ENCODE measurements at regions not wholly inside any gene's neighbourhood (a gene's known extent, or its start where the extent isn't known, plus 50 kb on each side); places are given as distances from the start of the nearest gene placed in this dataset.
A peak's percentile ranks its signal among the peaks of the same experiment; 100 is the strongest.
"Not testable (repeated sequence)": the region's sequence is repeated elsewhere in the genome, so short reads cannot be mapped to it uniquely, and the experiment has no call there.

DNA sequence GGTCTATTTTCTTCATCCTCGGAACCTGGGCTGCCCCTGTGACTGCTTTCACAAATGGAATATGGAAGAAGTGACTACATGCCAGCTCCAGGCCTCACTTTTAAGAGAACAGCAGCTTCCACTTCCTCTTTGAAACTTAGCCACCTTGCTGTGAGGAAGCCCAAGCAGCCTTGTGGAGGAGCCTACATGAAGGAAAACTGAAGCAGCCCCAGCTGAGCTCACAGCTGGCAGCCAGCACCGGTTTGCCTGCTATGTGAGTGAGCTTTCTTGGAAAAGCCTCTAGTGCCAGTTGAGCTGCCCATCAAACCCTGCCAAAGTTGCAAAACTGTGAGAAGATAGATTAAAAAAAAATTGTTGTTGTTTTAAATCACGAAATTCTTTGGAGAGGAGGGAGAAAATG is 498.0 kb upstream of the PROK2 start:
- DNase-seq (ENCODE audit: low read depth): peak; percentile 40

DNA sequence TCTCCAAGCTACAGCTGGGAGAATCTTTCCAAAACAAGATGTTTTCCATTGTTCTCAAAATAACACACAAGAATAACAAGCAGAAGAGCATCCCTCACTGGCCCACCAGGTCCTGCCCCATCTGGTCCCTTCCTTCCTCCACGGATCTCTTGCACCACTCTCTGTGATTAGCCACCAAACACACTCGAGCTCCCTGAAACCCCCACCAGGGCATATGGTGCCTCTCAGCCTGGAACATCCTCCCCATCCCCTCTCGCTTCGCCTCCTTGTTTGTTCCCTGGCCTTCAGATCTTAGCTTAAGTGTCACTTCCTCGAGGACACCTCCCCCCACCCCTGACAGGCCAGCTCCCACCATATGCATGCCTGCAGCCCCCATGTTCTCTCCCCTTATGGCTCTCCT is 496.6 kb upstream of the PROK2 start:
- no peak for DNase-seq (ENCODE audit: low read depth)

DNA sequence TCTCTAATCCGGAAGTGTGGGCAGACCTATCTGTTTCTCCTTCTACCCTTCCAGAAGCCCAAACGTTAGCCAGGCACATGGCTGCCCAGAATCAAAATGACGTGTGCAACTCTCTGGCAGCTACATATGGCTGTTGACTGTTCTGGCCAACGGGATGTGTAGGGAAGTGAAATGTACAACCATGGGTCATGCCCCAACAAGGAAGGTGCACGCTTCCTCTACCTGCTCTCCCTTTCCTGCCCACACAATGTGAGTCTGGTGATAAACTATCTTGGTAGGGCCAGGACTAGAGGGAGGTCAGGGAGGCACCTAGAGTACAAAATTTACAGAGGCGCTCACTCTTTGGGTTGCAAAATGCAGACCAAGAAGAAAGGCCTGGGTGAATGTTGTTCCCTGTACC is 495.9 kb upstream of the PROK2 start:
- DNase-seq (ENCODE audit: low read depth): no peak

DNA sequence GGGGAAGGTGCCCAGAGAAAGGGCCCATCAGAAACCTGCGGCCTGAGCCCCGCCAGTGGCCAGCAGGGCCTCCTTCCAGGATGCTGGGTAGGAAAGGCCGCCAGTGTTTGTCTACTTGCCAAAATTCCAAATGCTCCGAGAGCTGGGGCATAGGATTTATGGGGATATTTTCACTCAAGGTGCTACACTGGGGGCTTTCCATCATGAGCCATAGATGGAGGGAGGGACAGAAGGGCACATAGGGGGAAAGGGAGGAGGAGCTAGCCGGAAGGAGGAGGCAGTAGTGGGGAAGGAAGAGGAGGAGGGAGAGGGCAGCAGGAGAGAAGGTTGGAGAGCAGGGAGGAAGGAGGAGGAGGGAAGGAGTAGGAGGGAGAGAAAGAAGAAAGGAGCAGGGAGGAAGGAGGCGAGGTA is 494.7 kb upstream of the PROK2 start:
- no peak for DNase-seq (ENCODE audit: low read depth)

DNA sequence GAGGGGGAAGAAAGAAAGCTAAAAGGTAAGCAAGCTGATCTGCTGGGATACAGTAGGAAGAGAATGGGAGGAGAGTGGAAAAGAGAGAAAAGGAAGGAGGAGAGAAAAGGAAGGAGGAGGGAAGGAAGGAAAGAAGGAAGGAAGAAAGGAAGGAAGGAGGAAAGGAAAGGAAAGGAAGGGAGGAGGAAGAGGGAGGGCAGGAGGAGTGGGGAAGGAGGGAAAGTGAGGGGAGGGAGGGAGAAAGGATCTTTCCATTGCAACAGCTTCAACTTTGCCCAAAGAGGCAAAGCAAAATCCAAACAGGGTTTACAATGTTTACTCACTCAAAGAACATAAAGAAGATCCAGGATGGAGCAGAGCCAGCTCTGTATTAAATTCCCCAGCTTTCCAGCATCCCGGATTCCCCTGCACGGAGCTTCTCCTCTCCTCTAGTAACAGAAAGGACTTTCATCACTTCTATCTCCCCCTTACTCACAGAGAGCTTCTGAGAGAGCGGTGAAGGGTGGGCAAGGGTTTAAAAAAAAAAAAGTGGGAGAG is 494.2 kb upstream of the PROK2 start:
- DNase-seq (ENCODE audit: low read depth): no peak

DNA sequence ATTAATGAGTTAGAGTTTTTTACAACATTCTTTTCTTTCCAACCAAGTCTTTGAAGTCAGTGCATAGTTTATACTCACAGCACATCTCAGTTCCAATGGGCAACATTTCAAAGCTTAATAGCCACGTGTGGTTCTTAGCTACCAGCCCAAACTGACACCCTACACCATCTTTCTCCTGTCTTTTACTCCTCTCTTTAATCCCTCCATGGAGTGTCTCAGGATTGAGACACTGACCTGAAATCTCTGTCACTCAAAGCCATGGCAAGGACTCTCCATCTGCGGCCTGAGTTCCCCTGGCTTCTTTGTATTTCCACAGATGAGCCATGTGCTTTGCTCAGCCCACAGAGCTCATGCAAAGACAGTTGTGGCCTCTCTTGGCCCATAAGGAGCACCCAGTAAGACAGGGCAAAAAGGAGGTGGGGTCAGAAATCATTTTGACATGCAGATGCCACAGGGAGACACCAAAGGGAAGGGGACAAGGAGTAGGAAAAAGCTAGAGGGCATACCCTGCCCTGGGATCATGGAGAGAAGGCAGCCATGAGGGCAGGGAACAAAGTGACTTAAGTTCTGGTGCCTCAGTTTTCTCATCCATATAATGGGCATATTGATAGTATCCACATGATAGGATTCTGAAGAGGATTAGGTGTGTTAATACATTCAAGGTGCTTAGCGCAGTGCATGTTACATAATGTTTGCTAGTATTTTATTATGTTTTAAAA is 493.6 kb upstream of the PROK2 start:
- no peak for DNase-seq (ENCODE audit: low read depth)

DNA sequence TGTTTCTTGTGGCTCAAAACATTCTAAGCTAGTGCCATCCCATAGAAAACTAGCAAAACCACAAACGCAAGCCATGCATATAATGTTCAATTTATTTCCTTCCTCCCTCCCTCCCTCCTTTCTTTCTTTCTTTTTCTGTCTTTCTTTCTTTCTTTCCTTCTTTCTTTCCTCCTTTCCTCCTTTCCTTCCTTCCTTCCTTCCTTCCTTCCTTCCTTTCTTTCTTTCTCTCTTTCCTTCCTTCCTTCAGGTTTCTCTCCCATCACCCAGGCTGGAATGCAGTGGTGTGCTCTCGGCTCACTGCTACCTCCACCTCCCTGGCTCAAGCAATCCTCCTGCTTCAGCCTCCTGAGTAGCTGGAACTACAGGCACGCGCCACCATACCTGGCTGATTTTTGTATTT is 492.8 kb upstream of the PROK2 start:
- DNase-seq (ENCODE audit: low read depth): no peak

DNA sequence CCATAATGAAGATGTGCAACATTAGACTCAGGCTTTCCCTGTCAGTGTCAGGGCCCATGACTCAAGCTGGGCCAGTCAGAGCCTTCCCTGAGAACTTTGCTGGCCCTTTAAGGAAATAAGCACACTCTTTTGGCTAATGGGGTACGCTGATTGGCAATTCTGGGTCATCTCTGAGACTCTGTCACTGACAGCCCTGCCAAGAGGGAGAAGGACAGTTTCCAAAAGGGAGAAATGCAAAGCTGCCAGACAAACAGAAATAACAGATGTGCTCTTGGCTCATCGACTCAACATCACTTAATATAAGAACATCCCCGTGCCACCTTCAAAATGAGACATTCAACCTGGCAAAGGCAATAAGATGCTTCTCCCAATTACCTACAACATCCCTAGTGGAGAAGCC is 491.9 kb upstream of the PROK2 start:
- no peak for DNase-seq (ENCODE audit: low read depth)

DNA sequence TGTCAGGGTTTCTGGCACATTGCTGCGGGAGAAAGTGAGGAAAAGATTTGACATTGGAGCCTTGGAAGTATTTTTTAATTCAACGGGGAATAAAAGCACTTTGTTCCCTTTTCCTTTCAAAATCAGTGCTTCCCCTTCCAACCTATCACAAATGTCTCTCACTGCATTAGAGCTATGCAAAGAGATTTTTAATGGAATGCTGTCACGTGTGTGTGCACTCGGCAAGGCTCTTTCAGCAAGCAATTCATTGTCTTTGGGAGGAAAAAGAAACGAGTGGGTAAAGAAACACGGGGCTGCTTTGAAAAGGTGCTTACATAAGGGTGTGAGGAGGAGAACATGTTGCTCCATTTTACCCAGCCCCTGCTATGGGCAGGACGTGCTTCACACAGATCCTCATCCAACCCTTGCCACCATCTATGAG is 490.4 kb upstream of the PROK2 start:
- DNase-seq (ENCODE audit: low read depth): no peak

DNA sequence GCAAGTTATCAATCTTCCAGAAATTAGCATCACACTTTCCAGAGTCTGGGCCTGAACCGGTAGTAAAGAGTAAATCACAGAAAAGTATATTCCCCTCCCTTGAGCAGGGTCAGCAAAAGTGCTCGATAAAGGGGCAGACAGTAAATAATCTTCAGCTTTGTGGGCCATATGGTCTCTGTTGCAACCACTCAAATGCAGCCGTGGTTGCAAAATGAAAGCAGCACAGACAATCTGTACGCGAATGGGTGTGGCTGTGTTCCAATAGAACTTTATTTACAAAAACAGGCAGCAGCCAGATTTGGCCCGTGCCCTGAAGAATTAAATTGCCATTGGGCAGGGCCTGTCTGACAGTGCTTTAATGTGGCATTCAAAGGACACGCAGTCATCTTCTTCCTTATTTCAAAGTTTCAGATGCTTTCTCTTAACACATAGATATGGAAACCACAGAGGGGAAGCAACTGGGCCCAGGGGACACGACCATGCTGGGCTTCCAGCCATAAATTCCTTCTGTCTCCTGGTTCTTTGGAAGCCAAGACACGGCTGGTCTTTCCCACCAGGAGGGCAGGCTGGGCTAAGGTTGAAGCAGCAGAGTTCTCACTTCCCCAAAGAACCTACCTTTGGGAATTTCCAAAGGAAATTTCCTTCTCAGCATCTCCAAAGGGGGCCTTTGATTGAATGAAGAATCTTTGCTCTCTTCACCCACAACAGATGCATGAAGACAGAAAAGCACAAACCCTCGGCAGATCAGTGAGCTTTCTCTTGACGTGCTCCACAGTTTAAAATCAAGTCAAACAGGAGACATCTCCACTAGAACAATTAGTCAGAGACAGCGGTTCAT is 489.8 kb upstream of the PROK2 start:
- peak; percentile 73 for DNase-seq (ENCODE audit: low read depth)

DNA sequence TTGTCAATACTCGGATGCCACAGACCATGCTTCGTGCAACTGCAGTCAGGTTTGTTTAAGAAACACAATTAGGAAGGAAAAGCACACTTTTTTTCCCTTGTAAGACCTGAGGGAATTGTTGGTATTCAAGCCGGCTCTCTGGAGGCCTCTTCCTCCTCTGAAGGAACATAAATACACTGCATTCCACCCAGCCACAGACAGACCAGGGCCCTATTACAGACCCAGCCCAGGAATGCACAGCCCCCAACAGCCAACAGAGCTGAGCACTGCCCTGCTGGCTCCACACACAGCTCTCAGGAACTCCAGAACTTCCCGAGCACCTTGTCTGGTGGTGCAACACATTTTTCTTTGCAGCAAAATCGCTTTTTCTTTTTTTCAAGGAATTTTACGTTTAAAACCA is 488.7 kb upstream of the PROK2 start:
- no peak for DNase-seq (ENCODE audit: low read depth)

DNA sequence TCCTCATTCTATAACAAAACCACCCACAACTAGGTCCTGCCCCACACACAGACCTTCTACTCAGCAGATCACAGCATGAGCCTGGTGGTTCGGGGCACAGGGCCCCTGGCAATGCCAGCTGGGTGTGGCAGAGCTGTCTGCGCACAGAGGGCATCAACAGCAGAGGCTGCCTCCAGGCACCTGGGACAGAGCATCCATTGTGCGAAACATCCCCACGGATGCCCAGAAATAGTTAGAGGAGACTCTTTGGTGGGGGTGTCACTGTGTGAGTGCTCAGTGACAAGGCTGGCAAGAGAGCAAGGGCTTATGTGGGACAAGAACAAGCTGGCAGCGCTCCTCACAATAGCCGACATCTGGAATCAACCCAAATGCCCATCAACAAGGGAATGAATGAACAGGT is 487.4 kb upstream of the PROK2 start:
- DNase-seq (ENCODE audit: low read depth): no peak

DNA sequence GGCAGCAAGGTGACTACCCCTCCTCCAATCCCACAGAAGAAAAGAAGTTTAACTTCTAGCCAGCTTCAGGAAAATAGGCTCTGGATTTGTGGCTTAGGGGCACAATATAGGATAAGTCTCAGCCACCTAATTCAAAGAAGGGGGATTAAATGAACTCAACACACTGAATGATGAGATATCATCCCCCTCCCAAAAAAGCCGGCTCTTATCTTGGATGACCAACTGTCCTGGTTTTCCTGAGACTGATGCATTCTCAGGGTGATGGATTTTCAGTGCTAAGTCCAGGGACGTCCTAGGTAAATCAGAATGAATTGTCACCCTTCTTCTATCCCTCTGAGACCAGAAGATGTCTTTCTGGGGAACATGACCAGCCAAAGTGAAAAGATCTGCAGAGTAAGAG is 487.0 kb upstream of the PROK2 start:
- no peak for DNase-seq (ENCODE audit: low read depth)

DNA sequence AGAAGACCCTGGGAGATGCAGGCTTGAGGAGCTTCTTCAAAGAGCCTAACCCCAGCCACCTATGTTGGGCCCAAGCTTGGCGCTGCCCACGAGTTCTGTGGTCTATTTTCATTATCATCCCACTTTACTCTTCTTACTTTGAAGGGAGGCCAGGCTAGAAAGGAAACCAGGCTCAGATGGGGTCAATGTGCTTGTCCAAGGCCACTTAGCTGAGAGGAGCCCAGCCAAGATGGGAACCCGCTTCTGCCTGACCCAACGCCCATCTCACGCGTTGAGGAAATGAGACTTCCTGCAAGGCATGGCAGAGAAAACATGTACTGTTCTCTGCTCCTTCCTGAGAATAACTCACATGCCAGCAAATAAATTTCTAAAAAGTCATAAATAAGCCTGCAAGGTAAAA is 486.3 kb upstream of the PROK2 start:
- DNase-seq (ENCODE audit: low read depth): no peak

DNA sequence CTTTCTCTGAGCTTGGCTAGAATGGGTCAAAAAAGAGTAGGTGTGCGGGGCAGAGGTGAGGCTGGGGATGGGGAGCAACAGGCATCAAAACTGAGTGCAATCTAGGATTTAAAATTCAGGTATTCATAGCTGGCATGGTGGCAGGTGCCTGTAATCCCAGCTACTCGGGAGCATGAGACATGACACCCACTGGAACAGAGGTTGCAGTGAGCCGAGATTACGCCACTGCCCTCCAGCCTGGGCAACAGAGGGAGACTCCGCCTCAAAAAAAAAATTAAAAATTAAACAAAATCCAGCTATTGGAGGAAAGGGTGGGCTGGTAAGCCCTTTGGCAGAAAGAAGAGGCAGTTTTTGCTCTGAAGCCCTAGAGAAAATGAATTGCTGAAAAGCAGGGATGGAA is 485.8 kb upstream of the PROK2 start:
- no peak for DNase-seq (ENCODE audit: low read depth)

DNA sequence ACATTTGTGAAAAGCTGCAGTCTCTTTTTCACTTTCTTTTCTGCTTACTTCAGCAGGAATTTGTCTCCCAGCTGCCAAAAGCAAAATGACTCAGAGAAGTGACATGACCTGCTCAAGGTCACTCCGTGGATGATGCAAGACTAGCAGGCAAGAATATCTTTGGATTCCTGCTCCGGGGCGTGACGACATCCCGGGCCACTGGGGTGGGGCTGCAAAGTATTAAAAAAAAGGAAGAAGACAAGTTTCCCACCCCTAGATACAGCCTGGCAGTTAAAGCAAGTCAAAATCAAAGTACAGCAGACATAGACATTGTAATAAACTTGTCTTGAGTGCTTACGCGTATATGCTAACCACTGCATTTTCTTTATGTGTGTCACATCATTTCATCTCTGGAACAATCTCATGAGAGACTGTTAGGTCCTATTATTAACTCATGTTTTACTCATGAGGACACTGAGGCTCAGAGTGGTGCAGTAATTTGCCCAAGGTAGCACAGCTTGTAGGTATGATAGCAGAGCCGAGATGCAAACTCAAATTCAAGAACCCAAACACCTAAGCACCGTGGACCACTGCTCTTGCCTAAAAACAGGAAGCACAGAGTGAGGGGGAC is 485.2 kb upstream of the PROK2 start:
- peak; percentile 84 for DNase-seq (ENCODE audit: low read depth)

DNA sequence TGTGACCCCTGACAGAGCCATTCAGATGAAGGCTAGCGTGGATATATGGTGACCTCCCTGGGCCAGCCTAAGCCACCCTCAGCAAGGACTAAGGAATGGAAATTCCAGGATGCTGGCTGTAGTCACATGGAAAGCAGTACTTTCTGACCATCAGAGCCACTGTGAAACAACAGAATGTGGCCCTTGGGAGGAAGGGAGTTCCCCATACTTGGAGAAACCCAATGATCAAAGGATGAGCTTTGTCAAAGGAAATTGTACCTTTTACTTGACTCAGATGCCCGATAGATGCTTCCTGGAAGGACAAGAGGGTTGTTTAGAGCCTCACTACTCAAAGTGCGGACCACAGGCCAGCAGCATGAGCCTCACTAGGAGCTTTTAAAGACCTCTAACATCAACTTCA is 484.5 kb upstream of the PROK2 start:
- DNase-seq (ENCODE audit: low read depth): no peak

DNA sequence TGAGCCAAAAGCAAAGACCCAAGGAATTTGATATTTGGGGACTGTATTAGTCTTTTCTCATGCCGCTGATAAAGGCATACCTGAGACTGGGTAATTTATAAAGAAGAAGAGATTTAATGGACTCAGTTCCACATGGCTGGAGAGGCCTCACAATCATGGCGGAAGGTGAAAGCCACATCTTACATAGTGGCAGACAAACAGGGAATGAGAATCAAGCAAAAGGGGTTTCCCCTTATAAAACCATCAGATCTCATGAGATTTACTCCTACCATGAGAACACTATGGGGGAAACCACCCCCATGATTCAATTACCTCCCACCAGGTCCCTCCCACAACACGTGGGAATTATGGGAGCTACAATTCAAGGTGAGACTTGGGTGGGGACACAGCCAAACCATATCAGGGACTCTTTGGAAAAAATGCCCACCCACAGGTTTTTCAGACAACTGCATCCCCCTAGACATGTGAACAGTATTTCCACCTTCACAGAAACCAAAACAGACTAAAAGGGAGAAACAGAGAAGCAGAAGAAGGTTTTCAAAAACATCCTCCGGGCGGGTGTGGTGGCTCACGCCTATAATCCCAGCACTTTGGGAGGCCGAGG is 482.1 kb upstream of the PROK2 start:
- DNase-seq (ENCODE audit: low read depth): not testable (repeated sequence)

DNA sequence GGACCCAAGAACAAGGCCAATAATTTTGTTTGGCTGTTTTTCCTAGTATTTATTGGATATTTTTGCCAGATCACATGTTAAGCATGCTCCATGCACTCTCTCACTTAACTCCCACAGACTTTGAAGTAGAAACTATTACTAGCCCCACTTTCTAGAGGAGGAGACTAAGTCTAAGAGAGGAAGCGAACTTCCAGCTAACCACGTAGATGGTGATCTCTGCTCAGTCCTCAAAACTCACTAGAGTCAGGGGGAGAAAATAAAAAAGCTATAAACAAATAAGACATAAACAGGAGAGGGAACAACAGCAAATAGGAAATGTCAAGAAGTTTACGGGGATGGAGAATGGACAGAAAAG is 481.0 kb upstream of the PROK2 start:
- DNase-seq (ENCODE audit: low read depth): no peak

DNA sequence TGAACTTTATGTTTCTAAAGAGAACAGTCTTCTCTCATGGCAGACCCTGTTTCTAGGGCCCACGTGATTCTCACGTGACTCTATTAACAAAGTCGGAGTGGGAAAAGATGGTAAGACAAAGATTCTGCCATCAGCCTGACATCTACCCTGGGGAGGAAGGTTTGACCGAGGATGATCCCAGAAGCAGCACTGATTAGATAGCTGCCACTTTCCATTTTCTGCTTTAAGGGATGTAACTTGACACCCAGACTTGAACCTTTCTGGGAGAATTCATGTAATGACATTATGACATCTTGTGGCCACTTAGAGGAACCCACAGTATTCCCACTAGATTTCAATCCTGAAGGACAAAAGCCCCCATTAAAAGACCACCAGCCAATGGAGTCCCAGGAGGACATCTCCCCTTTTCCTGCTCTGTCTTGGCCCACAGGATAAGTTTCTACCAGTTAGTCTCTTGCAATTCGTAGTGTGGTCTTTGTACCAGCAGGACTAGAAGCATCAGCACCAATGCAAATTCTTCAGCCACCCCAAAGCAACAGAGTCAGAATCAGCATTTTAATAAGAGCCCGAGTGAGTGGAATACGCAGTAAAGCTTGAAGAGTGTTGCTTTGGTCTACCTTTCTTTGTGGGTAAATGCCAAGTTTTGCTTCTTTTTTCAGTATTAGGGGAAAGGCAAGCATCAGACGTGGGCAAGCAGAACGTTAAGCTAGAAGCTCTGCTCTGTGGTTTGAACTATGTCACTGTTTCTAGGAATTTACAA is 480.5 kb upstream of the PROK2 start:
- DNase-seq (ENCODE audit: low read depth): peak; percentile 35
